ENCODE measurements at regions not wholly inside any gene's neighbourhood (a gene's known extent, or its start where the extent isn't known, plus 50 kb on each side); places are given as distances from the start of the nearest gene placed in this dataset.

- DNase-seq (ENCODE audit: low read depth in 2 of 2) = no peak
Observed at GRCh38 chr4:18398661-18399060, 377.1 kb upstream of the LCORL start.

- no peak for DNase-seq (ENCODE audit: low read depth in 2 of 2)
Observed at GRCh38 chr4:18397681-18398390, 376.3 kb upstream of the LCORL start.

DNA sequence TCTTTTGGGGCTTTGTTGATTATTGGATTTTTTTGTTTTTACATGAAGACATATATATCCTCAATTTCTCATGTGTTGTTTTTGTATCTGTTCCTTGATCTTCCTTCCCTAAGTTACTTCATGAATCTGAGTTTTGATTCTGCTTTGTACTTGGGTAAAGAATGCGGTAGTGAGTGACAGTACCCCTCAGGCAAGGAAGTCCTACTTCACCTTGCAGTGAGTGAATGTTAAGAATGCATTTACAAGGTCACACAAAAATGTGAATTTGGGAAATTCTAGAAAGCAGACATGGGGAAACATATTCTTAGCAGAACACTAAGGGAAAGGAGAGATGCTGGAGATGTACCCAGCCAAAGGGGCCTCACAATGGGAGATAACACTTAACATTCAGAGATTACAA lies 373.1 kb upstream of the LCORL start:
- DNase-seq (ENCODE audit: low read depth in 2 of 2) = no peak

- no peak for DNase-seq (ENCODE audit: low read depth in 2 of 2)
Observed at GRCh38 chr4:18391354-18391728, 369.8 kb upstream of the LCORL start.

DNA sequence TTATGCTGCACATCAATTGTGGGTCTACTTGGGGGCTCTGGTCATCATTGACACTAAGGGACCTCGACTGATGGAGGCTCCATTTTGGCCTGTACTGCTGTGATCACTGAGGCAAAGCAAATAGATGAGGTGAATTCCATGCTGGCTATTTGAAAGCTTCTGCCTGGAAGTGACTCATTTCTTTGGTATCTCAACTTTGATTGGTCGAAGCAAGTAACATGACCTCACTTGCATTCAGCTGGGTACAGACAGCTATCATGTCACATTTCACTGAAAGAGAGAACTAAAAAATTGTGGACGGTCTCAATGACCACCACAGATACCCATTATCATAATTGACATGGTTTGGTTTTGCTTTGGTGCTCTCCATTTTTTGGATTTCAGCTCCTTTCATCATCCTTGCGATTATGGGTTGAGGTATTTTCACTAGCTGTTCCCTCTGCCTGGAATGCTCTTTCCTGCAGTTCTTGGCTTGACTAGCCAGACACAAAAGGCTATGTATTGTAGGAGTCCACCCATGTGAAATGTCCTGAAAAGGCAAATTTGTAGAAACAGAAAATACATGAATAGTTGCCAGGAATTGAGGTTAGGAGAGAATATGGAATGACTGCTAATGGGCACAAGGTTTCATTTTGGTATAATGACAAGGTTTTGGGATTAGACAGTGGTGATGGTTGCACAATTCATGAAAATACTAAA lies 369.2 kb upstream of the LCORL start:
- no peak for DNase-seq (ENCODE audit: low read depth in 2 of 2)

- DNase-seq (ENCODE audit: low read depth in 2 of 2) = no peak
Observed at GRCh38 chr4:18389115-18389514, 367.6 kb upstream of the LCORL start.

GRCh38 chr4:18388039-18388438 lies 366.5 kb upstream of the LCORL start:
- no peak for DNase-seq (ENCODE audit: low read depth in 2 of 2)

GRCh38 chr4:18381186-18381585 lies 359.6 kb upstream of the LCORL start:
- DNase-seq (ENCODE audit: low read depth in 2 of 2) = no peak

DNA sequence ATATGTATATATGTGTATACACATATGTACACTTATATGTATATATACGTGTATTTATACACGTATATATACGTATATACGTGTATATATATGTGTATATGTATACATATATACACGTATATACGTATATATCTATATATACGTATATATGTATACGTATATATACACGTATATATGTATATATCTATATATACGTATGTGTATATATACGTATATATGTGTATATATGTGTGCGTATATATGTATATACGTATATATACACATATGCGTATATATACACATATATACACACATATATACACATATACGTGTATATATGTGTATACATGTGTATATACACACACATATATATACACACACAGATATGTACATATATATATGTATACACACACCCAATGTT lies 348.0 kb upstream of the LCORL start:
- no peak for DNase-seq (ENCODE audit: low read depth in 2 of 2)

- no peak for DNase-seq (ENCODE audit: low read depth in 2 of 2)
Observed at GRCh38 chr4:18366892-18367291, 345.3 kb upstream of the LCORL start.

DNA sequence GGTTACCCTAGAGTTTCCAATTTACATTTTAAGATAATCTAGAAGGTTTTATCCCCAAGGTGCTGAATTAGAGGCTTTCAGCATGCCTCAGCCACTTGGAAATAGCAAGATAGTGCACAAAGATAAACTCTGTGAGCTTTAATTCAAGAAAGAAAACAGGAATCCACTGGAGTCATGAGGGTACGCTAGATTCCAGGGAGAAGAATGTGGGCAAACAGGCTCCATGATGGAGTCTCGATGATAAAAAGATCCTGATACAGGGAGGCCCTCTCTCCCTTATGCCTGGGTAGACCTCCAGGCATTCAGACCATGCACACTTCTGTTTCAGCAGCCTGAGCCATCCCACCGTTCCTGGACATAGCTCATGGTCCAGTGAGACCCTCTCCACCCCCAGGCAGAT lies 344.6 kb upstream of the LCORL start:
- no peak for DNase-seq (ENCODE audit: low read depth in 2 of 2)

DNA sequence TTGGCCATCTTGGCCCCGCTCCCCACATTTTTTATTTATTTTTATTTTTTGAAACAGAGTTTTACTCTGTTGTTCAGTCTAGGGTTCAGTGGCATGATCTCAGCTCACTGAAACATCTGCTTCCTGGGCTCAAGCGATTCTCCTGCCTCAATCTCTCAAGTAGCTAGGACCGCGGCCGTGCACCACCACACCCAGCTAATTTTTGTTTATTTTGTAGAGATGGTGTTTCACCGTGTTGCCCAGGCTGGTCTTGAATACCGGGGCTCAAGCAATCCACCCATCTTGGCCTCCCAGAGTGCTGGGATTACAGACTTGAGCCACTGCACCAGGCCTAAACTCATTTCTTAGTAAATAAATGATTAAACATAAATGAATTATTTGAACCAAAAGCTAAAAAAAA lies 322.0 kb upstream of the LCORL start:
- no peak for DNase-seq (ENCODE audit: low read depth in 2 of 2)

- no peak for DNase-seq (ENCODE audit: low read depth in 2 of 2)
Observed at GRCh38 chr4:18342847-18343246, 321.3 kb upstream of the LCORL start.

- DNase-seq (ENCODE audit: low read depth in 2 of 2) = no peak
Observed at GRCh38 chr4:18321956-18322530, 300.5 kb upstream of the LCORL start.

DNA sequence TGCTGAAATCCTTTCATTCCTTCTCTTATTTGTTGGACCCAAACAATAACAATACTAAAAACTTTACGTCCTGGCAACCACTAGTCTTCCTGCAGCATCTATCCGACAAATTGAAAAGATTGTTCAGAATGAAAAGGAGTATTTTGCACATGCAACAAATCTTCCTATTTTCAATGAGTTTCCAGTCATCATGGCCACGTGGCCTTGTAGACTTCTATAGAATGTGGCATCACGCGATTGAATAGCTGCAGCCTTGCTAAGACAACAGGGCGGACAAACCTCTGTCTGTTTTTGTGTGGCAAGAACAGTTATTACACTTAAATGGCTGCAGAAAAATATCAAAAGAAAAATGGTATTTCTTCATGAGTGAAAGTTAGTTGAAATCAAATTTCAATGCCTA lies 297.9 kb upstream of the LCORL start:
- DNase-seq (ENCODE audit: low read depth in 2 of 2) = no peak

GRCh38 chr4:18318682-18319388 lies 297.3 kb upstream of the LCORL start:
- DNase-seq (ENCODE audit: low read depth in 2 of 2) = no peak

DNA sequence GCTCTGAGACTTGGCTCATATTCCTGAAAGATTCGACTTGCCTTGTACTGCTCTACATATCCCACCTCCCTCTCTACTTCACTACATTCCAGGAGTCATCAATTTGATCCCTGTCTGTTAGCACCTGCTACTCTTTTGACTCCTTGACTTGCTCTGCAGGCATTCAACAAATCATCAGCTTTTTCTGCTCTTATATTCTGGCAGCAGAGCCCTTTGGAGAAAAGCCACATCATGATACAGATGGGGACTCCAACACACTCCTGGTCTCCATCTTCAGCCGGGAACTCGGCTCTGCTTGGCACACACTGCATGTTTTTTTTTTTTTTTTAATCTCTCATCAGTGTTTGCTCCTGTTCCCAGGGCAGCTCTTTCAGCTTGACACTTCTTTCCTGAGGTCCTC lies 293.2 kb upstream of the LCORL start:
- DNase-seq (ENCODE audit: low read depth in 2 of 2) = no peak

DNA sequence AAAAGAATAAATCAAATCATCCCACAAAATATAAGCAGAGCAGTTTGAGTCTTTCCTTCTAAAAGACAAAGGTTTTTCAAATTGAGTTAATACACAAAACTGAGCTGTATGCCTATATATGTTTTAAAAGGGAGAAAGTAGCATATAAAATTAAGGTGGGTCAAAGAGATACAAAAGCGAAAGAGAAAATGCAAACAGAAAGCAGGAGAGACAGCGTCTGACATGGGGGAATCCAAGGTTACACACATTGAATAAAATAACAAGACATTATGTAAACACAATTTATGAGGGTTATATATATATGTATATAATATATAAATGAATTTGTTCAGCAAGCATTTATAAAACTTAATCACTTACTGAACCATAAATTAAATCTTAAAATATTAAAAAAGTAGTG lies 276.1 kb upstream of the LCORL start:
- DNase-seq (ENCODE audit: low read depth in 2 of 2) = no peak

GRCh38 chr4:18296411-18296810 lies 274.9 kb upstream of the LCORL start:
- no peak for DNase-seq (ENCODE audit: low read depth in 2 of 2)

DNA sequence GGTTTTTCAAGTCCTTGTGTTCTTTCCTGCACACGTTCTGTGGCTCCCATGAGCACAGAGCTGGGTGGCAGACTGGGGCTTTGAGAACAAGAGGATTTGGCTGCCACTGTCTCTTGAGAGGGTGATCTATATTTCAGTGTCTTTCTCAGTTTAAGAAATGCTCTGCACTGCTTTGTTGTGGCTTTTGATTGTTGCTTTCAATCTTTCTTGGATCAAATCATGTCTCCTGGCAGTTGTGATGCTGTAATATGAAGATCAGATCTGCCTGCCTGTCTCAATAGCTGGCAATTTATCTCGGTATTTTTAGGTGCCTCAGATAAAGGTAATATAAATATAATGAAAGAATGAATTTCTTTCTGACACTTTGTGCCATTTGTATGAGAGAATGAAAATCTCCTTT lies 273.3 kb upstream of the LCORL start:
- DNase-seq (ENCODE audit: low read depth in 2 of 2) = no peak

DNA sequence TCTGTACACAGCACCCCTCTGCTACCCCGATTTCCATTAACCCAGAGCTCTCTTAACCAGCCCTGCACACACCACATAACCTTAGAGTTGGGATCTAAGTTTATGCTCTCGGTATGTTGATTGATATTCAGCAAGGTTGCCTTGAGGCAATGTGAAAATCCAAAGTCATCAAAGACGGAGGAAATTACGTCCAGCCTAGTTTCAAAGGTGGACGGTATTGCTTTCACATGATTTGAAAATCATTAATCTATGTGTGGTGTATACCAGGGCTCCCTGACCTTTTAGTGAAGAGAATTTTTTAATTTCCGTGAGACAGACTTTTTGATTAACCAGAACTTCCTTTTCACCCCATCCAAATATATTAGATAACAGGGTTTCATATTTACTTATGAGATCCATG lies 272.5 kb upstream of the LCORL start:
- no peak for DNase-seq (ENCODE audit: low read depth in 2 of 2)

GRCh38 chr4:18292411-18292810 lies 270.9 kb upstream of the LCORL start:
- no peak for DNase-seq (ENCODE audit: low read depth in 2 of 2)

DNA sequence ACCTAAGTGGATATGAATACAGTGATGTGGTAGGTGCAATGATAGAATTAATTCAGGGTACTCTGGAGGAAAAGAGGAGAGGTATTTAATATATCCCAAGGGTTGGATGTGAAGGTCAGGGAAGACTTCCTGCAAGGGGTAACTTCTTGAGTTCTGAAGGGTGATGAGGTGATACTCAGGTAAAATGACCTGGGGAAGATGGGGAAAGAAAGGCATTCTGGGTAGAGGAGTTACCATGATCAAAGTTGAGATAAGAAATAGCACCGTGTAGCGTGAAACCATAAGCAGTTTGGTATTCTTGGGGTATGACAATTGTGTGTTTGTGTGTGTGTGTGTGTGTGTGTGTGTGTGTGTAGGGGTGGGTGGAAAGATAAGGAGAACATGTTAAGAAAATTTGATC lies 270.4 kb upstream of the LCORL start:
- no peak for DNase-seq (ENCODE audit: low read depth in 2 of 2)
